Ishikawa (cell line): ENCODE measurements at regions not wholly inside any gene's neighbourhood (a gene's known extent, or its start where the extent isn't known, plus 50 kb on each side); places are given as distances from the start of the nearest gene placed in this dataset.

Source experiments
- CEBPB ChIP-seq: IDR thresholded peaks from 2 replicates; pipeline ENCODE4 v1.6.1; 2012
- CREB1 ChIP-seq: IDR thresholded peaks from 2 replicates; pipeline ENCODE4 v1.6.1; 2012; ENCODE audit warnings: low read depth
- EP300 ChIP-seq: IDR thresholded peaks from 2 replicates; pipeline ENCODE4 v1.6.1; 2012; ENCODE audit warnings: borderline replicate concordance
- FOXM1 ChIP-seq: IDR thresholded peaks from 2 replicates; pipeline ENCODE4 v1.6.1; 2012; ENCODE audit warnings: low read depth, borderline replicate concordance
- NFIC ChIP-seq: IDR thresholded peaks from 2 replicates; pipeline ENCODE4 v1.6.1; 2012
- RAD21 ChIP-seq: IDR thresholded peaks from 2 replicates; pipeline ENCODE4 v1.6.1; 2012; ENCODE audit warnings: low read depth
- TAF1 ChIP-seq: IDR thresholded peaks from 2 replicates; pipeline ENCODE4 v1.6.1; 2012; ENCODE audit warnings: low read depth, mild to moderate bottlenecking
- USF1 ChIP-seq: IDR thresholded peaks from 2 replicates; pipeline ENCODE4 v1.6.1; 2012
- TF ChIP-seq, protein P1 (sequence below): IDR thresholded peaks from 2 replicates; pipeline ENCODE4 v1.6.1; 2012; ENCODE audit warnings: low read depth, mild to moderate bottlenecking
- TF ChIP-seq, protein P2 (sequence below): IDR thresholded peaks from 2 replicates; pipeline ENCODE4 v1.6.1; 2012

GRCh38 chrX:124254611-124255010 lies 77.8 kb upstream of the TEX13D start:
- TF ChIP-seq CEBPB (no peak), RAD21 (no peak), TAF1 (no peak), NFIC (no peak), EP300 (no peak), CREB1 (no peak), FOXM1 (no peak), USF1 (no peak)
- TF ChIP-seq, protein P1, sequence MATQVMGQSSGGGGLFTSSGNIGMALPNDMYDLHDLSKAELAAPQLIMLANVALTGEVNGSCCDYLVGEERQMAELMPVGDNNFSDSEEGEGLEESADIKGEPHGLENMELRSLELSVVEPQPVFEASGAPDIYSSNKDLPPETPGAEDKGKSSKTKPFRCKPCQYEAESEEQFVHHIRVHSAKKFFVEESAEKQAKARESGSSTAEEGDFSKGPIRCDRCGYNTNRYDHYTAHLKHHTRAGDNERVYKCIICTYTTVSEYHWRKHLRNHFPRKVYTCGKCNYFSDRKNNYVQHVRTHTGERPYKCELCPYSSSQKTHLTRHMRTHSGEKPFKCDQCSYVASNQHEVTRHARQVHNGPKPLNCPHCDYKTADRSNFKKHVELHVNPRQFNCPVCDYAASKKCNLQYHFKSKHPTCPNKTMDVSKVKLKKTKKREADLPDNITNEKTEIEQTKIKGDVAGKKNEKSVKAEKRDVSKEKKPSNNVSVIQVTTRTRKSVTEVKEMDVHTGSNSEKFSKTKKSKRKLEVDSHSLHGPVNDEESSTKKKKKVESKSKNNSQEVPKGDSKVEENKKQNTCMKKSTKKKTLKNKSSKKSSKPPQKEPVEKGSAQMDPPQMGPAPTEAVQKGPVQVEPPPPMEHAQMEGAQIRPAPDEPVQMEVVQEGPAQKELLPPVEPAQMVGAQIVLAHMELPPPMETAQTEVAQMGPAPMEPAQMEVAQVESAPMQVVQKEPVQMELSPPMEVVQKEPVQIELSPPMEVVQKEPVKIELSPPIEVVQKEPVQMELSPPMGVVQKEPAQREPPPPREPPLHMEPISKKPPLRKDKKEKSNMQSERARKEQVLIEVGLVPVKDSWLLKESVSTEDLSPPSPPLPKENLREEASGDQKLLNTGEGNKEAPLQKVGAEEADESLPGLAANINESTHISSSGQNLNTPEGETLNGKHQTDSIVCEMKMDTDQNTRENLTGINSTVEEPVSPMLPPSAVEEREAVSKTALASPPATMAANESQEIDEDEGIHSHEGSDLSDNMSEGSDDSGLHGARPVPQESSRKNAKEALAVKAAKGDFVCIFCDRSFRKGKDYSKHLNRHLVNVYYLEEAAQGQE = no peak
- TF ChIP-seq, protein P2, sequence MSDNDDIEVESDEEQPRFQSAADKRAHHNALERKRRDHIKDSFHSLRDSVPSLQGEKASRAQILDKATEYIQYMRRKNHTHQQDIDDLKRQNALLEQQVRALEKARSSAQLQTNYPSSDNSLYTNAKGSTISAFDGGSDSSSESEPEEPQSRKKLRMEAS = no peak
